Suprapubic skin (tissue), 4 donors: ENCODE measurements at regions not wholly inside any gene's neighbourhood (a gene's known extent, or its start where the extent isn't known, plus 50 kb on each side); places are given as distances from the start of the nearest gene placed in this dataset.

ENCODE experiments used
- DNase-seq, 2 donors: peaks; one replicate each; pipeline ENCODE4 v3.0.0-alpha.2; 2019; ENCODE audit warnings: low spot score in 2 of 2
- H3K27ac ChIP-seq: fragments of 200-600 bp; sonication (generic); one replicate; pipeline ENCODE4 v1.5.1; 2019
- H3K27me3 ChIP-seq: fragments of 200-600 bp; sonication (generic); one replicate; pipeline ENCODE4 v1.5.1; 2019
- H3K36me3 ChIP-seq: fragments of 200-600 bp; sonication (generic); one replicate; pipeline ENCODE4 v1.5.1; 2019
- H3K4me1 ChIP-seq: fragments of 200-600 bp; sonication (generic); one replicate; pipeline ENCODE4 v1.5.1; 2019
- H3K4me3 ChIP-seq: fragments of 200-600 bp; sonication (generic); one replicate; pipeline ENCODE4 v1.5.1; 2019; ENCODE audit warnings: mild to moderate bottlenecking
- H3K9me3 ChIP-seq: fragments of 200-600 bp; sonication (generic); one replicate; pipeline ENCODE4 v1.5.1; 2019
- EP300 ChIP-seq: sonication (generic); formaldehyde crosslinking; IDR thresholded peaks from one replicate; pipeline ENCODE4 v1.6.1; 2017; ENCODE audit warnings: antibody characterized with exemption
- POLR2A ChIP-seq, 2 donors: fragments of 450-650 bp; IDR thresholded peaks; one replicate each; pipeline ENCODE4 v1.6.1; 2017; ENCODE audit warnings: antibody characterized with exemption in 2 of 2, mild to moderate bottlenecking in 2 of 2, moderate library complexity in 2 of 2
- POLR2AphosphoS5 ChIP-seq, 3 donors: sonication (generic); formaldehyde crosslinking; IDR thresholded peaks; one replicate each; pipeline ENCODE4 v1.6.1; 2017; ENCODE audit warnings: antibody characterized with exemption in 3 of 3
- WGBS: methylation state at CpG from one replicate; pipeline ENCODE4 v1.1.5; 2018; 5-methylcytosine and 5-hydroxymethylcytosine counted together
- TF ChIP-seq, protein P1 (sequence below), 2 donors: fragments of 200-600 bp in 1 of 2; fragments of 450-650 bp in 1 of 2; sonication (generic) in 1 of 2; IDR thresholded peaks; one replicate each; pipeline ENCODE4 v1.5.1; 2016 to 2019; ENCODE audit warnings: antibody characterized with exemption in 2 of 2, mild to moderate bottlenecking in 1 of 2, moderate library complexity in 1 of 2

- H3K9me3 ChIP-seq = peaks cover 7% of the 10 kb centered on the region
- no peak overlapping the region for H3K4me3 ChIP-seq
- no peaks in the 10 kb centered on the region for H3K36me3 ChIP-seq
- 94% methylated on average over 2 of the region's 2 CpGs for WGBS
- no peaks in the 10 kb centered on the region for H3K4me1 ChIP-seq
- DNase-seq = no peak
- H3K27me3 ChIP-seq = no peaks in the 10 kb centered on the region
- TF ChIP-seq EP300 = no peak
- TF ChIP-seq, protein P1, sequence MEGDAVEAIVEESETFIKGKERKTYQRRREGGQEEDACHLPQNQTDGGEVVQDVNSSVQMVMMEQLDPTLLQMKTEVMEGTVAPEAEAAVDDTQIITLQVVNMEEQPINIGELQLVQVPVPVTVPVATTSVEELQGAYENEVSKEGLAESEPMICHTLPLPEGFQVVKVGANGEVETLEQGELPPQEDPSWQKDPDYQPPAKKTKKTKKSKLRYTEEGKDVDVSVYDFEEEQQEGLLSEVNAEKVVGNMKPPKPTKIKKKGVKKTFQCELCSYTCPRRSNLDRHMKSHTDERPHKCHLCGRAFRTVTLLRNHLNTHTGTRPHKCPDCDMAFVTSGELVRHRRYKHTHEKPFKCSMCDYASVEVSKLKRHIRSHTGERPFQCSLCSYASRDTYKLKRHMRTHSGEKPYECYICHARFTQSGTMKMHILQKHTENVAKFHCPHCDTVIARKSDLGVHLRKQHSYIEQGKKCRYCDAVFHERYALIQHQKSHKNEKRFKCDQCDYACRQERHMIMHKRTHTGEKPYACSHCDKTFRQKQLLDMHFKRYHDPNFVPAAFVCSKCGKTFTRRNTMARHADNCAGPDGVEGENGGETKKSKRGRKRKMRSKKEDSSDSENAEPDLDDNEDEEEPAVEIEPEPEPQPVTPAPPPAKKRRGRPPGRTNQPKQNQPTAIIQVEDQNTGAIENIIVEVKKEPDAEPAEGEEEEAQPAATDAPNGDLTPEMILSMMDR (IDR thresholded peaks at IDR 0.05) = no peak
- TF ChIP-seq POLR2AphosphoS5 (IDR thresholded peaks at IDR 0.05) = no peak
- no peak overlapping the region for H3K27ac ChIP-seq
Measured at GRCh38 chr6:147724454-147724853, 216.0 kb downstream of the SAMD5 start.

GRCh38 chr6:147726342-147726741, 217.9 kb downstream of the SAMD5 start:
- Histone ChIP-seq H3K27me3 (no peaks in the 10 kb centered on the region), H3K27ac (no peak overlapping the region), H3K4me1 (no peaks in the 10 kb centered on the region), H3K4me3 (no peak overlapping the region), H3K36me3 (no peaks in the 10 kb centered on the region), H3K9me3 (peaks cover 7% of the 10 kb centered on the region)
- DNase-seq = no peak
- 95% methylated on average over 3 of the region's 3 CpGs for WGBS
- TF ChIP-seq EP300 (no peak), POLR2A (IDR thresholded peaks at IDR 0.05) (no peak), POLR2AphosphoS5 (IDR thresholded peaks at IDR 0.05) (no peak)
- TF ChIP-seq, protein P1 (IDR thresholded peaks at IDR 0.05) = no peak

GRCh38 chr6:147728903-147729302, 220.4 kb downstream of the SAMD5 start:
- Histone ChIP-seq H3K4me3 (no peak overlapping the region), H3K36me3 (no peaks in the 10 kb centered on the region), H3K9me3 (no peaks in the 10 kb centered on the region), H3K27ac (no peak overlapping the region), H3K4me1 (no peaks in the 10 kb centered on the region), H3K27me3 (no peaks in the 10 kb centered on the region)
- no peak for DNase-seq
- 76% methylated on average over 4 of the region's 4 CpGs for WGBS
- no peak for TF ChIP-seq POLR2A (IDR thresholded peaks at IDR 0.05)
- TF ChIP-seq, protein P1 (IDR thresholded peaks at IDR 0.05) = no peak
- no peak for TF ChIP-seq EP300
- no peak for TF ChIP-seq POLR2AphosphoS5 (IDR thresholded peaks at IDR 0.05)

DNA sequence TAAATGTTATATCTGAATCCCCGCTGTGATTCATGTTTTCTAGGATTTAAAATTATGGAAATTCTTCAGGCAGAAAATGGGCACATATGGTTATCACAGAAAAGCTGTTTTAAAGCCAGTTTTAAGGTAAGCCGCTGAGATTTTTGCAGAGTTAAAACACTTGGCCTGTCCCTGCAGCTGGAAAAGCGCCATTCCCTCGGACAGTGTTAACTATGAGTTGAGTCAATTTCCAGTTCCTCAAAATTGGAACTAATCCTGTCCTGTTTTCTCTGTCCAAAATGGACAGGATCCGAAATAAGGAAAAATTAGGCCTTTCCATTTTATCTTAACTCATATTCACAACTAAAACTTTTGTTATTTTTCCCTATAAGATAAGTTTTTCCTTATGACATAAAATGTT, 225.2 kb downstream of the SAMD5 start:
- no peak for TF ChIP-seq POLR2AphosphoS5 (IDR thresholded peaks at IDR 0.05)
- Histone ChIP-seq H3K9me3 (no peaks in the 10 kb centered on the region), H3K27ac (no peak overlapping the region), H3K4me3 (no peak overlapping the region), H3K27me3 (no peaks in the 10 kb centered on the region), H3K4me1 (peaks cover 6% of the 10 kb centered on the region), H3K36me3 (no peaks in the 10 kb centered on the region)
- no peak for DNase-seq
- WGBS = 82% methylated on average over 5 of the region's 5 CpGs

DNA sequence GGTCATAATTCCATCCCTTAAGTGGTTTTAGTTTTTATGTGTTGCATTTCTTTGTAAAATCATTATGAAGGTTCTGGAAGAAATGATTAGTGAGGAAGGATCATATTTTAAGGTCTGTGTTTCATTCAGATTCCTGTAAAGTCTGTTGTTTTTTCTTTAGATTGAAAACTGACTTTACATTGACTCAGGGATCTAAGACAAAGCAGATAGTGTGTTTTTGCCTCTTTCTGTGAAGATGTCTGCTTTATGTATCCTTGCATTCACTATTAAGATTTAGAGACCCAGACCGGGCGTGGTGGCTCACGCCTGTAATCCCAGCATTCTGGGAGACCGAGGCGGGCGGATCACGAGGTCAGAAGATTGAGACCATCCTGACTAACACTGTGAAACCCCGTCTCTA, 225.7 kb downstream of the SAMD5 start:
- TF ChIP-seq, protein P1 (IDR thresholded peaks at IDR 0.05) = no peak
- TF ChIP-seq POLR2A (IDR thresholded peaks at IDR 0.05) = no peak
- TF ChIP-seq EP300 = no peak
- no peak for TF ChIP-seq POLR2AphosphoS5 (IDR thresholded peaks at IDR 0.05)
- Histone ChIP-seq H3K27ac (no peak overlapping the region), H3K27me3 (no peaks in the 10 kb centered on the region), H3K36me3 (no peaks in the 10 kb centered on the region), H3K9me3 (no peaks in the 10 kb centered on the region), H3K4me1 (peaks cover 10% of the 10 kb centered on the region), H3K4me3 (no peak overlapping the region)
- DNase-seq = no peak
- WGBS = 95% methylated on average over 8 of the region's 8 CpGs

GRCh38 chr6:147735924-147736323, 227.4 kb downstream of the SAMD5 start:
- no peak for TF ChIP-seq EP300
- TF ChIP-seq POLR2A (IDR thresholded peaks at IDR 0.05) = no peak
- Histone ChIP-seq H3K36me3 (no peaks in the 10 kb centered on the region), H3K27me3 (no peaks in the 10 kb centered on the region), H3K4me1 (peaks cover 11% of the 10 kb centered on the region), H3K4me3 (no peak overlapping the region), H3K27ac (no peak overlapping the region), H3K9me3 (no peaks in the 10 kb centered on the region)
- WGBS = 76% methylated on average over 3 of the region's 3 CpGs
- DNase-seq = no peak
